HG02759 (cell line): ENCODE measurements at regions not wholly inside any gene's neighbourhood (a gene's known extent, or its start where the extent isn't known, plus 50 kb on each side); places are given as distances from the start of the nearest gene placed in this dataset.

Experiments
- ATAC-seq: cut with Tn5 transposase; IDR thresholded peaks from one replicate; pipeline ENCODE4 v1.9.1; 2021; ENCODE audit warnings: mild to moderate bottlenecking, moderate library complexity; ENCODE audit not compliant: unreplicated experiment

- no peak for ATAC-seq
Observed at GRCh38 chr2:241924069-241924908, 54.8 kb downstream of the RTP5 start.

- ATAC-seq, result no peak
Observed at GRCh38 chr2:241924909-241925250, 55.4 kb downstream of the RTP5 start.

DNA sequence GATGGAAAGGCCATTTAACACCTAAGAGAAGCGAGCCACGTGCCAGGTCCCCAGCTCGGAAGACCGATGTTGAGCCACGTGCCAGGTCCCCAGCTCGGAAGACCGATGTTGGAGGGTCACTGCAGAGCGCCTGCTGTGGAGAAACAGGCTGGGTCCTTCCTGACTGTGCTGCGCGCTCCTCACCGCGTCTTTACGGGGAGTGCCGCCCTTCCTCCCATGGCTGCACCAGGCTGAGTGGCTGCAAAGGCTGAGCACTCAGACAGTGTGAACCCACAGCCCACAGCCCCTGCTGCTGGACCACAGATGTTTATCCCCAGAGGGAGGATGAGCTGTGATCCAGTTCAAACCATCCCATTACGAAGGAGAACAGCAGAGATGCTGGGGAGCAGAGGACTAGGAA lies 55.7 kb downstream of the RTP5 start:
- no peak for ATAC-seq

GRCh38 chr2:241925821-241926441 lies 56.4 kb downstream of the RTP5 start:
- no peak for ATAC-seq

- no peak for ATAC-seq
Observed at GRCh38 chr2:241926541-241927311, 57.2 kb downstream of the RTP5 start.

- ATAC-seq, result no peak
Observed at GRCh38 chr2:241929551-241930490, 60.3 kb downstream of the RTP5 start.

GRCh38 chr2:241931084-241931975 lies 61.8 kb downstream of the RTP5 start:
- no peak for ATAC-seq

GRCh38 chr2:241931976-241932898 lies 62.7 kb downstream of the RTP5 start:
- ATAC-seq, result no peak

DNA sequence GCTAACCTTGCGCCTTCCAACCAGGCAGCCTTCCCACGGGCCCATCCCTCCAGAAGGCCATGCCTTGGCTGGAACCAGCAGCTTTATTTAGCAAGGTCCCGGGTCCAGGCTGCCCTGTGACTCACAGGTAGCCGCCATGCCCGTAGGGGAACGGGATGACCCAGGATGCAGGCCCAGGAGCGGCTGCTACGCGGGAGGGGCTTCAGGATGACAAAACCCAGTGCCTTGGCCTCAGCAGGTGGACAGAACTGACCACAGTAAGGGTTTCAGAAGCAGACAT lies 63.3 kb downstream of the RTP5 start:
- no peak for ATAC-seq

- ATAC-seq, result no peak
Observed at GRCh38 chr2:241933179-241933911, 63.8 kb downstream of the RTP5 start.

- ATAC-seq, result no peak
Observed at GRCh38 chr2:241935314-241935713, 65.8 kb downstream of the RTP5 start.

DNA sequence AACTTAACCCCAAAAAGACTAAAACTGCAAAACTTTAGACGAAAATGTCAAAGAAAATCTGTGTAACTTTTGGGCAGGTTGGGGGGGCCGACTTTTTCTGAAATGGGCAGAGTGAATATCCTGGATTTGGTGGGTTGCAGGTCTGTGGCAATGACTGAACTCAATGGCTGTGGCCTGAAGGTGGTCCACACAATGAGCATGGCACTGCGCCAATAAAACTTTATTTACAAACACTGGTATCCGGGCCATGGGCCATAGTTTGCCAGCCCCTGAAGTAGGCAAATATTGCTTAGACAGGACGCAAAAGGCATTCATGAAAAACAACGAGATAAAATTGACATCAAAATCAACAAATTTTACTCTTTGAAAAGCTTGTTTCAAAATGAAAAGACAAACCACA lies 66.2 kb downstream of the RTP5 start:
- no peak for ATAC-seq

GRCh38 chr2:241936457-241937133 lies 67.1 kb downstream of the RTP5 start:
- ATAC-seq, result no peak

GRCh38 chr2:241937297-241937696 lies 67.8 kb downstream of the RTP5 start:
- ATAC-seq, result no peak

- no peak for ATAC-seq
Observed at GRCh38 chr2:241939541-241939940, 70.0 kb downstream of the RTP5 start.

GRCh38 chr2:241940329-241940728 lies 70.8 kb downstream of the RTP5 start:
- no peak for ATAC-seq

DNA sequence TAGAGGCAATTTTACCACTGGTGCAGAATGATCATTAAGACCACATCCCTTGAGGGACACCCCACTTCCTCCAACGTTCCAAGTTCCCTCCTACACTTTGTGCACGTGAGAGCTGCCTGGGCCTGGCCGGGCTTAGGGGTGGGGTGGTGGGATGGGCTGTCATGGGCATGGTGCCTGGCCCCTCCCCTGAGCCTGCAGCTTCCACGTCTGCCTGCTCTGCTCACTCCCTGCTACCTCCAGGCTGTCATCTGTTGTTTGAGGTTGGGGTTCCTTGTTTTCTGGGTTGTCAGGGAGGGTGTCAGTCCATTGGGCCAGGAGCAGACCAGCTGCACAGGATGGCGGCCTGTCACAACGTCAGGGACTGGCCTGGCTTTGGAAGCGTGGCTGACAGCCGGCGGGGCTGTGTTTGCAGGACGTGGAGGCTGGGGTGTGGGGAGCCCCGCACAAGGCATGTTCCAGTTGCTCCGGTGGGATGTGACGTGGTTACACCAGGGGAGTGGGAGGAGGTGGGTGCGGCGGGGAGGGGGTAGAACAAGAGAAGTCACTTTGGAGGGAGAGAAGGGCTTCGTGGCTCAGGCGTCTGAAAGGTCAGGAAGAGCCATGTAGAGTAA lies 72.3 kb downstream of the RTP5 start:
- no peak for ATAC-seq
